AG10803 (cell line): ENCODE measurements at regions not wholly inside any gene's neighbourhood (a gene's known extent, or its start where the extent isn't known, plus 50 kb on each side); places are given as distances from the start of the nearest gene placed in this dataset.
"Not testable (repeated sequence)": the region's sequence is repeated elsewhere in the genome, so short reads cannot be mapped to it uniquely, and the experiment has no call there.

Experiments
- DNase-seq: peaks from one replicate; pipeline ENCODE4 v3.0.0; 2010; ENCODE audit warnings: low read depth
- H3K4me3 ChIP-seq: 2 replicates; pipeline ENCODE4 v1.5.1; 2011; ENCODE audit warnings: mild to moderate bottlenecking, low read length, control low read depth
- CTCF ChIP-seq: conservative IDR thresholded peaks from 2 replicates; pipeline ENCODE4 v1.5.1; 2011; ENCODE audit warnings: mild to moderate bottlenecking, low read length, control low read depth, inconsistent platforms

- TF ChIP-seq CTCF, result no peak
- no peak for DNase-seq
- no peak overlapping the region for H3K4me3 ChIP-seq
These were observed 443.9 kb downstream of the ZNF536 start for GRCh38 chr19:30815889-30816580.

- TF ChIP-seq CTCF, result no peak
- no peak for DNase-seq
- H3K4me3 ChIP-seq, result no peak overlapping the region
These were observed 440.0 kb downstream of the ZNF536 start for GRCh38 chr19:30812099-30812678.

- no peak for DNase-seq
- no peak for TF ChIP-seq CTCF
- H3K4me3 ChIP-seq, result no peak overlapping the region
These were observed 439.4 kb downstream of the ZNF536 start for GRCh38 chr19:30811397-30812098.

- DNase-seq, result no peak
- TF ChIP-seq CTCF, result no peak
- no peak overlapping the region for H3K4me3 ChIP-seq
These were observed 438.5 kb downstream of the ZNF536 start for GRCh38 chr19:30810726-30811125.

- no peak for TF ChIP-seq CTCF
- DNase-seq, result no peak
- no peak overlapping the region for H3K4me3 ChIP-seq
These were observed 435.1 kb downstream of the ZNF536 start for GRCh38 chr19:30807278-30807677.

- no peak overlapping the region for H3K4me3 ChIP-seq
- DNase-seq, result no peak
- no peak for TF ChIP-seq CTCF
These were observed 434.1 kb downstream of the ZNF536 start for GRCh38 chr19:30806311-30806710.

- DNase-seq, result no peak
- H3K4me3 ChIP-seq, result no peak overlapping the region
- no peak for TF ChIP-seq CTCF
These were observed 432.6 kb downstream of the ZNF536 start for GRCh38 chr19:30804751-30805150.

- DNase-seq, H3K4me3 ChIP-seq: not testable (repeated sequence)
These were observed 432.1 kb downstream of the ZNF536 start for GRCh38 chr19:30804333-30804732.
